GM23338 (cell line): ENCODE measurements at regions not wholly inside any gene's neighbourhood (a gene's known extent, or its start where the extent isn't known, plus 50 kb on each side); places are given as distances from the start of the nearest gene placed in this dataset.

Experiments used
- ATAC-seq: fragments of 200-7000 bp; cut with Tn5 transposase; 3 replicates; pipeline ENCODE4 v1.9.1; 2020
- DNase-seq: peaks from one replicate; pipeline ENCODE4 v3.0.0-alpha.2; 2015; ENCODE audit warnings: low spot score
- H2AFZ ChIP-seq: fragments of 200-600 bp; sonication (generic); 2 replicates; pipeline ENCODE4 v1.8.0; 2016; ENCODE audit warnings: antibody characterized with exemption, mild to moderate bottlenecking, moderate library complexity
- H3F3A ChIP-seq: fragments of 200-600 bp; sonication (generic); replicated peaks from 2 replicates; pipeline ENCODE4 v1.8.0; 2017; ENCODE audit warnings: antibody characterized with exemption, mixed run types, low read depth
- H3K27ac ChIP-seq: fragments of 200-600 bp; sonication (generic); 2 replicates; pipeline ENCODE4 v1.6.1; 2016; ENCODE audit warnings: low read depth
- H3K27me3 ChIP-seq: fragments of 200-600 bp; sonication (generic); 2 replicates; pipeline ENCODE4 v1.8.0; 2016; ENCODE audit warnings: mild to moderate bottlenecking, mixed run types, moderate library complexity; ENCODE audit not compliant: insufficient read depth
- H3K36me3 ChIP-seq: fragments of 200-600 bp; sonication (generic); 2 replicates; pipeline ENCODE4 v1.8.0; 2016; ENCODE audit warnings: mild to moderate bottlenecking; ENCODE audit not compliant: insufficient read depth
- H3K4me1 ChIP-seq: fragments of 200-600 bp; sonication (generic); 2 replicates; pipeline ENCODE4 v1.8.0; 2016; ENCODE audit warnings: mild to moderate bottlenecking, moderate library complexity; ENCODE audit not compliant: insufficient read depth
- H3K4me2 ChIP-seq: fragments of 200-600 bp; sonication (generic); 2 replicates; pipeline ENCODE4 v1.7.1; 2017; ENCODE audit warnings: mixed run types
- H3K4me3 ChIP-seq: fragments of 200-600 bp; sonication (generic); 2 replicates; pipeline ENCODE4 v1.6.1; 2016; ENCODE audit warnings: mixed run types
- H3K79me2 ChIP-seq: fragments of 200-600 bp; sonication (generic); replicated peaks from 2 replicates; pipeline ENCODE4 v1.8.0; 2017; ENCODE audit warnings: mild to moderate bottlenecking; ENCODE audit not compliant: insufficient read depth
- H3K9me2 ChIP-seq: fragments of 200-600 bp; sonication (generic); 2 replicates; pipeline ENCODE4 v1.8.0; 2017; ENCODE audit not compliant: insufficient read depth
- H4K20me1 ChIP-seq: fragments of 200-600 bp; sonication (generic); replicated peaks from 2 replicates; pipeline ENCODE4 v1.8.0; 2017; ENCODE audit warnings: mild to moderate bottlenecking; ENCODE audit not compliant: insufficient read depth
- H3K27ac Mint-ChIP-seq: 2 replicates; pipeline ENCODE4 v1.8.0; 2020; ENCODE audit warnings: inconsistent platforms, mild to moderate bottlenecking, moderate library complexity, mixed read lengths
- H3K27me3 Mint-ChIP-seq: 3 replicates; pipeline ENCODE4 v1.8.0; 2022; ENCODE audit warnings: low read depth, mild to moderate bottlenecking, moderate library complexity, mixed read lengths, inconsistent platforms; ENCODE audit not compliant: insufficient read depth, poor library complexity
- H3K36me3 Mint-ChIP-seq: 3 replicates; pipeline ENCODE4 v1.8.0; 2021; ENCODE audit warnings: low read depth, mild to moderate bottlenecking, inconsistent platforms, moderate library complexity, mixed read lengths
- H3K4me1 Mint-ChIP-seq: 3 replicates; pipeline ENCODE4 v1.8.0; 2020; ENCODE audit warnings: mild to moderate bottlenecking, inconsistent platforms, mixed read lengths
- H3K4me3 Mint-ChIP-seq: 3 replicates; pipeline ENCODE4 v1.8.0; 2021; ENCODE audit warnings: moderate library complexity, mild to moderate bottlenecking, inconsistent platforms, mixed read lengths
- H3K9me3 Mint-ChIP-seq: 3 replicates; pipeline ENCODE4 v1.8.0; 2020; ENCODE audit warnings: moderate library complexity, mild to moderate bottlenecking, inconsistent platforms, mixed read lengths
- CREB1 ChIP-seq: fragments of 250-450 bp; sonication (Bioruptor Pico); IDR thresholded peaks from 2 replicates; pipeline ENCODE4 v1.5.0; 2020; ENCODE audit warnings: low read depth, mild to moderate bottlenecking, moderate library complexity
- CTCF ChIP-seq, 2 experiments: fragments of 200-600 bp in 1 of 2; sonication (generic) in 1 of 2; conservative IDR thresholded peaks; 2 replicates each; pipeline versions ENCODE4 v1.5.1 to v1.6.1; 2016 to 2017; ENCODE audit warnings: antibody characterized with exemption in 2 of 2, low read depth in 2 of 2, mild to moderate bottlenecking in 2 of 2, moderate library complexity in 1 of 2
- ETS1 ChIP-seq: IDR thresholded peaks from 2 replicates; pipeline ENCODE4 v1.6.1; 2016; ENCODE audit warnings: antibody characterized with exemption
- EZH2 ChIP-seq: fragments of 200-600 bp; sonication (generic); IDR thresholded peaks from one replicate; pipeline ENCODE4 v1.8.0; 2017; ENCODE audit warnings: antibody characterized with exemption, mild to moderate bottlenecking, low read depth; ENCODE audit not compliant: unreplicated experiment
- EZH2phosphoT487 ChIP-seq: fragments of 200-600 bp; sonication (generic); IDR thresholded peaks from one replicate; pipeline ENCODE4 v1.8.1; 2018; ENCODE audit warnings: antibody characterized with exemption; ENCODE audit not compliant: unreplicated experiment
- JUNB ChIP-seq: IDR thresholded peaks from one replicate; pipeline ENCODE4 v1.6.1; 2016; ENCODE audit warnings: antibody characterized with exemption; ENCODE audit not compliant: unreplicated experiment
- NANOG ChIP-seq: IDR thresholded peaks from 2 replicates; pipeline ENCODE4 v1.6.1; 2016; ENCODE audit warnings: antibody characterized with exemption, borderline replicate concordance
- POLR2AphosphoS5 ChIP-seq: IDR thresholded peaks from 2 replicates; pipeline ENCODE4 v1.6.1; 2016; ENCODE audit warnings: antibody characterized with exemption, low read depth
- REST ChIP-seq: IDR thresholded peaks from one replicate; pipeline ENCODE4 v1.6.1; 2018; ENCODE audit warnings: antibody characterized with exemption; ENCODE audit not compliant: unreplicated experiment
- STAT1 ChIP-seq: IDR thresholded peaks from one replicate; pipeline ENCODE4 v1.6.1; 2016; ENCODE audit warnings: antibody characterized with exemption; ENCODE audit not compliant: unreplicated experiment
- ZNF114 ChIP-seq: fragments of 250-450 bp; sonication (Bioruptor Pico); IDR thresholded peaks from 2 replicates; pipeline ENCODE4 v1.5.0; 2020; ENCODE audit warnings: mild to moderate bottlenecking, moderate library complexity
- ZNF331 ChIP-seq: fragments of 250-450 bp; sonication (Bioruptor Pico); IDR thresholded peaks from 2 replicates; pipeline ENCODE4 v1.5.0; 2020; ENCODE audit warnings: low read depth, mild to moderate bottlenecking, moderate library complexity
- ZNF462 ChIP-seq: fragments of 250-450 bp; sonication (Bioruptor Pico); IDR thresholded peaks from 2 replicates; pipeline ENCODE4 v1.5.0; 2020; ENCODE audit warnings: mild to moderate bottlenecking, moderate library complexity

GRCh38 chr21:35908311-35909078 is 151.8 kb downstream of the SETD4 start:
- no peak for ATAC-seq
- Histone ChIP-seq H3K4me2 (no peak overlapping the region), H3K36me3 (no peaks in the 10 kb centered on the region), H3K27me3 (no peaks in the 10 kb centered on the region), H3K4me3 (no peak overlapping the region), H2AFZ (peak overlapping the region; percentile 2; the same call in 1 of the 2 replicates), H3K27ac (no peak overlapping the region), H3F3A (no peaks in the 10 kb centered on the region), H3K79me2 (no peaks in the 10 kb centered on the region), H4K20me1 (no peaks in the 10 kb centered on the region), H3K9me2 (peaks cover 19% of the 10 kb centered on the region), H3K4me1 (peaks cover 4% of the 10 kb centered on the region; the same call in 1 of the 2 replicates)
- Mint-ChIP-seq H3K9me3 (no peaks in the 10 kb centered on the region), H3K36me3 (no peaks in the 10 kb centered on the region), H3K27ac (no peak overlapping the region), H3K4me3 (no peak overlapping the region), H3K27me3 (peaks cover 4% of the 10 kb centered on the region), H3K4me1 (peaks cover 8% of the 10 kb centered on the region; the same call in 2 of the 3 replicates)
- no peak for TF ChIP-seq ZNF331 (CRISPR knock-in tag)
- TF ChIP-seq ETS1, result no peak
- no peak for TF ChIP-seq JUNB
- TF ChIP-seq STAT1, result no peak
- TF ChIP-seq CREB1 (CRISPR knock-in tag), result no peak
- TF ChIP-seq REST, result no peak
- no peak for TF ChIP-seq POLR2AphosphoS5
- TF ChIP-seq EZH2phosphoT487, result no peak
- no peak for TF ChIP-seq NANOG
- TF ChIP-seq EZH2, result no peak
- TF ChIP-seq CTCF (conservative IDR thresholded peaks at IDR 0.05; ENCODE audit: low read depth in 2 of 2), result no peak
- TF ChIP-seq ZNF462 (CRISPR knock-in tag), result no peak
- TF ChIP-seq ZNF114, result no peak
- peak; percentile 8 for DNase-seq
